ENCODE measurements at regions not wholly inside any gene's neighbourhood (a gene's known extent, or its start where the extent isn't known, plus 50 kb on each side); places are given as distances from the start of the nearest gene placed in this dataset.

- Histone ChIP-seq H3K56ac (ENCODE audit: insufficient read length, low read depth, low read length) (no peak overlapping the region), H2BK20ac (ENCODE audit: low read depth, low read length, poor library complexity, severe bottlenecking) (no peak overlapping the region), H4K8ac (replicated peaks; ENCODE audit: insufficient read length, low read depth, low read length) (no peak overlapping the region), H3K27me3 (ENCODE audit: insufficient read depth, low read length) (no peaks in the 10 kb centered on the region), H2BK12ac (ENCODE audit: insufficient read length, low read depth, low read length) (no peak overlapping the region), H3K79me2 (ENCODE audit: insufficient read depth, low read length) (no peaks in the 10 kb centered on the region), H2BK120ac (ENCODE audit: low read depth, low read length, poor library complexity, severe bottlenecking) (no peak overlapping the region), H3K9ac (ENCODE audit: extremely low read depth, insufficient read length, low read length) (no peak overlapping the region), H3K4me2 (ENCODE audit: insufficient read depth, insufficient read length, low read length) (no peak overlapping the region), H3K9me3 (ENCODE audit: control insufficient read depth, low read depth, low read length) (no peaks in the 10 kb centered on the region), H2BK15ac (ENCODE audit: low read depth, low read length) (no peak overlapping the region), H4K20me1 (ENCODE audit: control insufficient read depth, insufficient read depth, insufficient read length) (no peaks in the 10 kb centered on the region), H3K23ac (ENCODE audit: insufficient read length, low read depth, low read length) (no peak overlapping the region), H3T11ph (ENCODE audit: low read length) (no peak overlapping the region), H3K14ac (ENCODE audit: insufficient read depth, low read length) (no peak overlapping the region), H3K4ac (ENCODE audit: low read depth, low read length) (no peak overlapping the region), H3K4me1 (ENCODE audit: insufficient read depth, low read length) (peaks cover 3% of the 10 kb centered on the region; the same call in 1 of the 2 replicates), H3K27ac (ENCODE audit: insufficient read length, low read depth, low read length) (no peak overlapping the region), H3K18ac (ENCODE audit: insufficient read length, low read depth, low read length) (no peak overlapping the region), H3K23me2 (ENCODE audit: insufficient read length, low read depth, low read length, poor library complexity, severe bottlenecking) (no peaks in the 10 kb centered on the region), H2BK5ac (ENCODE audit: insufficient read length, low read length) (no peak overlapping the region), H3K79me1 (ENCODE audit: insufficient read depth, low read depth, low read length, poor library complexity, severe bottlenecking) (no peaks in the 10 kb centered on the region), H4K91ac (ENCODE audit: insufficient read length, low read depth, low read length) (no peak overlapping the region), H4K5ac (ENCODE audit: insufficient read length, low read depth, low read length) (no peak overlapping the region), H2AFZ (ENCODE audit: low read length) (no peak overlapping the region), H2AK5ac (ENCODE audit: insufficient read length, low read length) (no peak overlapping the region)
- no peaks in the 10 kb centered on the region; the same call in 1 of the 2 replicates for H3K27me3 Mint-ChIP-seq (ENCODE audit: low read depth)
- H3K9me3 Mint-ChIP-seq = peaks cover 4 to 7% of the 10 kb centered on the region in 2 experiments; a peak in 4 of 5 replicates
- no peak for TF ChIP-seq CTCF (conservative IDR thresholded peaks at IDR 0.05)
- peaks cover 27 to 35% of the 10 kb centered on the region in 2 experiments for H3K4me1 Mint-ChIP-seq
- WGBS (ENCODE audit: extremely low coverage, insufficient read length, low lambda C conversion rate) = no CpG with 5 or more reads among the region's 4 CpGs
- H3K4me3 Mint-ChIP-seq = no peak overlapping the region
- H3K27ac Mint-ChIP-seq = peak overlapping the region in 1 of 3 experiments; percentile 22; a peak in 4 of 7 replicates
- DNase-seq = peak; percentile 70
- peaks cover 4 to 11% (median 4%) of the 10 kb centered on the region in 3 experiments; a peak in 3 of 7 replicates for H3K36me3 Mint-ChIP-seq (ENCODE audit: insufficient read depth in 1 of 3, low read depth in 3 of 3)
Observed at GRCh38 chr7:98730326-98730725, 113.2 kb downstream of the NPTX2 start.

Data from H9 (cell line).